ENCODE measurements at regions not wholly inside any gene's neighbourhood (a gene's known extent, or its start where the extent isn't known, plus 50 kb on each side); places are given as distances from the start of the nearest gene placed in this dataset.

- TF ChIP-seq CTCF (IDR thresholded peaks at IDR 0.05), result no peak
- no peak for TF ChIP-seq POLR2A (IDR thresholded peaks at IDR 0.05)
These were observed 90.2 kb downstream of the FBXO4 start for GRCh38 chr5:42015254-42015653.

All from vagina (tissue), 2 donors.